Loucy (cell line): ENCODE measurements at regions not wholly inside any gene's neighbourhood (a gene's known extent, or its start where the extent isn't known, plus 50 kb on each side); places are given as distances from the start of the nearest gene placed in this dataset.
A peak's percentile ranks its signal among the peaks of the same experiment; 100 is the strongest.

Experiments used
- H2AFZ ChIP-seq: fragments of 200-600 bp; sonication (generic); 2 replicates; pipeline ENCODE4 v1.6.0; 2016; ENCODE audit warnings: antibody characterized with exemption, mild to moderate bottlenecking, low read length, moderate library complexity
- H3F3A ChIP-seq: fragments of 200-600 bp; 2 replicates; pipeline ENCODE4 v1.6.0; 2016; ENCODE audit warnings: antibody characterized with exemption, low read depth, mild to moderate bottlenecking
- H3K27me3 ChIP-seq: fragments of 200-600 bp; sonication (generic); 2 replicates; pipeline ENCODE4 v1.6.1; 2014; ENCODE audit warnings: low read length, mild to moderate bottlenecking; ENCODE audit not compliant: insufficient read depth, poor library complexity, severe bottlenecking
- H3K36me3 ChIP-seq: fragments of 200-600 bp; sonication (generic); 2 replicates; pipeline ENCODE4 v1.6.1; 2016; ENCODE audit warnings: low read length; ENCODE audit not compliant: insufficient read depth
- H3K4me1 ChIP-seq: fragments of 200-600 bp; sonication (generic); 2 replicates; pipeline ENCODE4 v1.5.1; 2014; ENCODE audit warnings: low read length, mild to moderate bottlenecking; ENCODE audit not compliant: insufficient read depth, poor library complexity, severe bottlenecking
- H3K4me2 ChIP-seq: fragments of 200-600 bp; sonication (generic); 2 replicates; pipeline ENCODE4 v1.6.0; 2014; ENCODE audit warnings: antibody characterized with exemption, low read length, low read depth, mild to moderate bottlenecking; ENCODE audit not compliant: poor library complexity, severe bottlenecking
- H3K4me3 ChIP-seq: fragments of 200-600 bp; sonication (generic); 2 replicates; pipeline ENCODE4 v1.5.1; 2014; ENCODE audit warnings: low read length, mild to moderate bottlenecking, mixed read lengths; ENCODE audit not compliant: poor library complexity, severe bottlenecking
- H3K79me2 ChIP-seq: fragments of 200-600 bp; sonication (generic); 2 replicates; pipeline ENCODE4 v1.6.1; 2014; ENCODE audit warnings: low read length; ENCODE audit not compliant: insufficient read depth
- H3K9ac ChIP-seq: fragments of 200-600 bp; sonication (generic); 2 replicates; pipeline ENCODE4 v1.6.0; 2014; ENCODE audit warnings: mild to moderate bottlenecking, low read depth, low read length, moderate library complexity; ENCODE audit not compliant: poor library complexity, severe bottlenecking
- H3K9me2 ChIP-seq: fragments of 200-600 bp; sonication (generic); replicated peaks from 2 replicates; pipeline ENCODE4 v1.6.1; 2016; ENCODE audit warnings: low read depth, low read length, mixed read lengths
- H3K9me3 ChIP-seq: fragments of 200-600 bp; sonication (generic); 2 replicates; pipeline ENCODE4 v1.6.1; 2014; ENCODE audit warnings: mild to moderate bottlenecking, antibody characterized with exemption, low read length, low read depth; ENCODE audit not compliant: insufficient read depth
- H4K20me1 ChIP-seq: fragments of 200-600 bp; sonication (generic); 2 replicates; pipeline ENCODE4 v1.6.0; 2014; ENCODE audit warnings: antibody characterized with exemption, low read length, mild to moderate bottlenecking; ENCODE audit not compliant: insufficient read depth, poor library complexity, severe bottlenecking
- EZH2phosphoT487 ChIP-seq: fragments of 200-600 bp; IDR thresholded peaks from 2 replicates; pipeline ENCODE4 v1.6.1; 2018; ENCODE audit warnings: antibody characterized with exemption, mild to moderate bottlenecking, moderate library complexity, borderline replicate concordance
- TF ChIP-seq, protein P1 (sequence below): fragments of 200-600 bp; sonication (generic); conservative IDR thresholded peaks from 2 replicates; pipeline ENCODE4 v1.5.1; 2014; ENCODE audit warnings: mild to moderate bottlenecking, antibody characterized with exemption, low read length

DNA sequence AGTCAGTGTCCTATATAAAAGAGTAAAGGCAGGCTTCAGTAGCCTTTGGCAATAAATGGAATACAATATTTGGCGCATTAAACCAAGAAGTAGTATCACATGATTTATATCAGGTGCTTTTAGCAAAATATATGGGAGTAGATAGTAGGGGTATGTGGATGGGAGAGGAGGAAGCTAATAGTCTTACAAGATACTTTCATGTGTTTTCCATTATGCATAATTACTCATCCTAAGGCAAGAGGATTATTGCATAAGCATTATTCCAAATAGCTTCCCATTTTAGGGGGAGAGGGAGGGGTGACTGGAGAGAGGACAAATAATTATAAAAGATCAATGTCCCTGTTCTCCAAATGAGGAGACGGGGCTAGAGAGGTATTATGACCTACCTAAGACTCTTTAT lies 104.3 kb downstream of the DUSP6 start:
- Histone ChIP-seq H3K4me2 (no peak overlapping the region), H3F3A (no peaks in the 10 kb centered on the region), H3K27me3 (no peaks in the 10 kb centered on the region), H3K4me1 (peaks cover 76% of the 10 kb centered on the region), H3K4me3 (no peak overlapping the region), H2AFZ (no peak overlapping the region), H3K9me3 (no peaks in the 10 kb centered on the region), H3K9ac (no peak overlapping the region), H3K36me3 (no peaks in the 10 kb centered on the region), H3K9me2 (no peaks in the 10 kb centered on the region), H3K79me2 (no peaks in the 10 kb centered on the region), H4K20me1 (no peaks in the 10 kb centered on the region)
- TF ChIP-seq, protein P1, sequence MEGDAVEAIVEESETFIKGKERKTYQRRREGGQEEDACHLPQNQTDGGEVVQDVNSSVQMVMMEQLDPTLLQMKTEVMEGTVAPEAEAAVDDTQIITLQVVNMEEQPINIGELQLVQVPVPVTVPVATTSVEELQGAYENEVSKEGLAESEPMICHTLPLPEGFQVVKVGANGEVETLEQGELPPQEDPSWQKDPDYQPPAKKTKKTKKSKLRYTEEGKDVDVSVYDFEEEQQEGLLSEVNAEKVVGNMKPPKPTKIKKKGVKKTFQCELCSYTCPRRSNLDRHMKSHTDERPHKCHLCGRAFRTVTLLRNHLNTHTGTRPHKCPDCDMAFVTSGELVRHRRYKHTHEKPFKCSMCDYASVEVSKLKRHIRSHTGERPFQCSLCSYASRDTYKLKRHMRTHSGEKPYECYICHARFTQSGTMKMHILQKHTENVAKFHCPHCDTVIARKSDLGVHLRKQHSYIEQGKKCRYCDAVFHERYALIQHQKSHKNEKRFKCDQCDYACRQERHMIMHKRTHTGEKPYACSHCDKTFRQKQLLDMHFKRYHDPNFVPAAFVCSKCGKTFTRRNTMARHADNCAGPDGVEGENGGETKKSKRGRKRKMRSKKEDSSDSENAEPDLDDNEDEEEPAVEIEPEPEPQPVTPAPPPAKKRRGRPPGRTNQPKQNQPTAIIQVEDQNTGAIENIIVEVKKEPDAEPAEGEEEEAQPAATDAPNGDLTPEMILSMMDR: no peak
- TF ChIP-seq EZH2phosphoT487: no peak

- Histone ChIP-seq H4K20me1 (no peaks in the 10 kb centered on the region), H3K4me1 (peaks cover 72% of the 10 kb centered on the region), H3K9me3 (no peaks in the 10 kb centered on the region), H3K9me2 (no peaks in the 10 kb centered on the region), H3K79me2 (no peaks in the 10 kb centered on the region), H3K27me3 (no peaks in the 10 kb centered on the region), H3K9ac (no peak overlapping the region), H2AFZ (no peak overlapping the region), H3F3A (no peaks in the 10 kb centered on the region), H3K4me3 (no peak overlapping the region), H3K4me2 (no peak overlapping the region), H3K36me3 (no peaks in the 10 kb centered on the region)
- TF ChIP-seq EZH2phosphoT487: no peak
- TF ChIP-seq, protein P1: no peak
Measured at GRCh38 chr12:89247541-89247942, 104.8 kb downstream of the DUSP6 start.

DNA sequence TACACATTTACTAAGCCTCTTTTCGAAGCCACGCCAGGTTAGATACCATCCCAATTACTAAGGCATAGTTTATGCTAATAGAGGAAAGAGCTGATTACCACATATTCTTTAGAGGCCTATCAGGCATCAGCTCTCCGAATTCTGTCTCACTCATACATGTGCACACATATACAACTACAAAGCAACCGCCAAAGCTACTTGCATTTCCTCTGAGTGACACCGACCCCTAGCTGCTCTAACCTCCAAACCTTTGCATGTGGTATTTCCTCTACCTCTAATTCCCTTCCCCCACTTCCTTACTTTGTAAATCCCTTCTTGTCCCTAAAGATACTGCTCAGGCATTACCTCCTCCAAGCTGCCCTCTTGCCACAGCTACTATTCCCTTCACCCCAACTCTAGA lies 107.2 kb downstream of the DUSP6 start:
- TF ChIP-seq, protein P1: peak; percentile 40
- TF ChIP-seq EZH2phosphoT487: no peak
- Histone ChIP-seq H4K20me1 (no peaks in the 10 kb centered on the region), H3K36me3 (no peaks in the 10 kb centered on the region), H3K79me2 (no peaks in the 10 kb centered on the region), H3K9me2 (no peaks in the 10 kb centered on the region), H3K4me2 (peak overlapping the region; percentile 83), H3F3A (no peaks in the 10 kb centered on the region), H3K4me3 (peak overlapping the region; percentile 63), H3K4me1 (peaks cover 47% of the 10 kb centered on the region), H3K27me3 (no peaks in the 10 kb centered on the region), H3K9me3 (no peaks in the 10 kb centered on the region), H3K9ac (peak overlapping the region; percentile 66), H2AFZ (peak overlapping the region; percentile 20; the same call in 1 of the 2 replicates)
